Glutamatergic neuron (in vitro differentiated cells): ENCODE measurements at regions not wholly inside any gene's neighbourhood (a gene's known extent, or its start where the extent isn't known, plus 50 kb on each side); places are given as distances from the start of the nearest gene placed in this dataset.

Experiments
- DNase-seq: peaks from one replicate; pipeline ENCODE4 v3.0.0; 2022
- H3K27ac Mint-ChIP-seq: one replicate; pipeline ENCODE4 v1.8.0; 2020; ENCODE audit warnings: mild to moderate bottlenecking, mixed read lengths, inconsistent platforms; ENCODE audit not compliant: unreplicated experiment
- H3K27me3 Mint-ChIP-seq: one replicate; pipeline ENCODE4 v1.8.0; 2020; ENCODE audit warnings: mild to moderate bottlenecking, moderate library complexity, mixed read lengths, inconsistent platforms; ENCODE audit not compliant: unreplicated experiment
- H3K36me3 Mint-ChIP-seq: one replicate; pipeline ENCODE4 v1.8.0; 2020; ENCODE audit warnings: mild to moderate bottlenecking, mixed read lengths, inconsistent platforms; ENCODE audit not compliant: unreplicated experiment
- H3K4me1 Mint-ChIP-seq: one replicate; pipeline ENCODE4 v1.8.0; 2020; ENCODE audit warnings: mild to moderate bottlenecking, low read depth, mixed read lengths, inconsistent platforms; ENCODE audit not compliant: unreplicated experiment
- H3K4me3 Mint-ChIP-seq: one replicate; pipeline ENCODE4 v1.8.0; 2020; ENCODE audit warnings: mild to moderate bottlenecking, mixed read lengths, inconsistent platforms; ENCODE audit not compliant: unreplicated experiment
- H3K9me3 Mint-ChIP-seq: one replicate; pipeline ENCODE4 v1.8.0; 2020; ENCODE audit warnings: mild to moderate bottlenecking, moderate library complexity, mixed read lengths, inconsistent platforms; ENCODE audit not compliant: unreplicated experiment
- CTCF ChIP-seq: fragments of 200-600 bp; sonication (generic); IDR thresholded peaks from one replicate; pipeline ENCODE4 v1.5.0; 2021; ENCODE audit not compliant: partially characterized antibody, unreplicated experiment

GRCh38 chr9:117775591-117775990 lies 71.4 kb downstream of the TLR4 start:
- no peaks in the 10 kb centered on the region for H3K36me3 Mint-ChIP-seq
- H3K9me3 Mint-ChIP-seq = no peaks in the 10 kb centered on the region
- H3K4me3 Mint-ChIP-seq = no peak overlapping the region
- H3K4me1 Mint-ChIP-seq = peaks cover 15% of the 10 kb centered on the region
- TF ChIP-seq CTCF = no peak
- no peak overlapping the region for H3K27ac Mint-ChIP-seq
- DNase-seq = no peak
- H3K27me3 Mint-ChIP-seq = peaks cover 5% of the 10 kb centered on the region

- Mint-ChIP-seq H3K4me3 (no peak overlapping the region), H3K36me3 (no peaks in the 10 kb centered on the region), H3K27ac (no peak overlapping the region), H3K27me3 (peaks cover 5% of the 10 kb centered on the region), H3K9me3 (no peaks in the 10 kb centered on the region), H3K4me1 (peaks cover 19% of the 10 kb centered on the region)
- no peak for DNase-seq
- TF ChIP-seq CTCF = no peak
Observed at GRCh38 chr9:117777823-117778222, 73.6 kb downstream of the TLR4 start.

- peaks cover 19% of the 10 kb centered on the region for H3K4me1 Mint-ChIP-seq
- peaks cover 1% of the 10 kb centered on the region for H3K27me3 Mint-ChIP-seq
- H3K4me3 Mint-ChIP-seq = peak overlapping the region; percentile 26
- H3K27ac Mint-ChIP-seq = no peak overlapping the region
- TF ChIP-seq CTCF = no peak
- DNase-seq = no peak
- H3K9me3 Mint-ChIP-seq = no peaks in the 10 kb centered on the region
- H3K36me3 Mint-ChIP-seq = no peaks in the 10 kb centered on the region
Observed at GRCh38 chr9:117779760-117780159, 75.6 kb downstream of the TLR4 start.

GRCh38 chr9:117782931-117783788 lies 79.0 kb downstream of the TLR4 start:
- Mint-ChIP-seq H3K4me1 (peaks cover 18% of the 10 kb centered on the region), H3K4me3 (no peak overlapping the region), H3K9me3 (no peaks in the 10 kb centered on the region), H3K27ac (no peak overlapping the region), H3K36me3 (no peaks in the 10 kb centered on the region), H3K27me3 (peaks cover 1% of the 10 kb centered on the region)
- peak; percentile 85 for DNase-seq
- peak; percentile 57 for TF ChIP-seq CTCF

GRCh38 chr9:117783828-117784227 lies 79.6 kb downstream of the TLR4 start:
- no peak for TF ChIP-seq CTCF
- H3K27ac Mint-ChIP-seq = no peak overlapping the region
- H3K4me1 Mint-ChIP-seq = peaks cover 17% of the 10 kb centered on the region

More at GRCh38 chr9:117783828-117784227, 79.6 kb downstream of the TLR4 start:
- Mint-ChIP-seq H3K36me3 (no peaks in the 10 kb centered on the region), H3K4me3 (no peak overlapping the region), H3K9me3 (no peaks in the 10 kb centered on the region), H3K27me3 (peaks cover 1% of the 10 kb centered on the region)
- no peak for DNase-seq
